GM12874 (cell line): ENCODE measurements at regions not wholly inside any gene's neighbourhood (a gene's known extent, or its start where the extent isn't known, plus 50 kb on each side); places are given as distances from the start of the nearest gene placed in this dataset.

Experiments used
- CTCF ChIP-seq: IDR thresholded peaks from 2 replicates; pipeline ENCODE4 v1.5.1; 2011; ENCODE audit warnings: low read depth, mild to moderate bottlenecking, control low read depth, low read length, moderate library complexity; ENCODE audit not compliant: insufficient read depth

- TF ChIP-seq CTCF = no peak
Observed at GRCh38 chr9:105828171-105828570, 133.8 kb downstream of the TMEM38B start.

GRCh38 chr9:105828596-105829213, 134.4 kb downstream of the TMEM38B start:
- no peak for TF ChIP-seq CTCF

DNA sequence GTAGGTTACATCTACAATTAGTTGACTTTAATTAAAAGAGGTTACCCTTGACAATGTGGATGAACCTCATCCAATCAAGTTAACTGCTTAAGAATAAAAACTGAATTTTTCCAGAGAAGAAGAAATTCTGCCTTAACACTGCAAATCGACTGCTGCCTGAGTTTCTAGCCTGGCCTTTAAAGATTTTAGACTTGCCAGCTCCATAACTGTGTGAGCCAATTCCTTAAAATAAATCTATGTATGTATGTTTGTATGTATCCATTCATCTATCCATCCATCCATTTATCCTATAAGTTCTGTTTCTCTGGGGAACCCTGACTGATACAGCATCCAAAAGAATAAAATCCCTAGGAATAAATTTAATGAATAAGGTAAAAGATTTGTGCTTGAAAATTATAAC, 136.1 kb downstream of the TMEM38B start:
- TF ChIP-seq CTCF = no peak

DNA sequence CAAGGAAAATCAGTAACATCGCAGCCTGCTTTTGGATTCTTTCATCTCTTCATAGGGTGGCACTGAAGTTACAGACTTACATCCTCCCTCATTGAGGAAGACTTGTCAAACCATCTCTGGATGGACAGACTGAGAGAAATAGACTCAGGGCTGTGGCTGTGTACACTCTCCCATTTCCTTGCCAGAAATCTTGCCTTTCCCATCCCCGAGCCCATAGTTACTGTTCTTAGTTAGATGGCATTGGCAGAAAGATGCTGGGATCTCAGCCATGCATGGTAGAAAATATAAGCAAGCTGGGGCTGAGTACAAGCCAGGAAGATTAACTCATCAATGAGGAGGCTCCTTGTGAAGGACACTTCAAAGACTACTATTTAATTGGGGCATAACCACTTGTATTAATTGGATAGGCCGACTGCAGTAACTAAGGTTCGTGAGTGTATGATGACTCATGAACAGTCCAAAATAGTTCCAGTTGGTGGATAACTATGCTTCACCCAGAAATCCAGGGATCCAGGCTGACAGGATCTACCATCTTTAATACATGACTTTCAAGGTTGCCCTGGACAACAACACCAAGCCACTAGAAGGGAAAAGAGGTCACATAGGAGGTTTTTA, 137.9 kb downstream of the TMEM38B start:
- no peak for TF ChIP-seq CTCF

DNA sequence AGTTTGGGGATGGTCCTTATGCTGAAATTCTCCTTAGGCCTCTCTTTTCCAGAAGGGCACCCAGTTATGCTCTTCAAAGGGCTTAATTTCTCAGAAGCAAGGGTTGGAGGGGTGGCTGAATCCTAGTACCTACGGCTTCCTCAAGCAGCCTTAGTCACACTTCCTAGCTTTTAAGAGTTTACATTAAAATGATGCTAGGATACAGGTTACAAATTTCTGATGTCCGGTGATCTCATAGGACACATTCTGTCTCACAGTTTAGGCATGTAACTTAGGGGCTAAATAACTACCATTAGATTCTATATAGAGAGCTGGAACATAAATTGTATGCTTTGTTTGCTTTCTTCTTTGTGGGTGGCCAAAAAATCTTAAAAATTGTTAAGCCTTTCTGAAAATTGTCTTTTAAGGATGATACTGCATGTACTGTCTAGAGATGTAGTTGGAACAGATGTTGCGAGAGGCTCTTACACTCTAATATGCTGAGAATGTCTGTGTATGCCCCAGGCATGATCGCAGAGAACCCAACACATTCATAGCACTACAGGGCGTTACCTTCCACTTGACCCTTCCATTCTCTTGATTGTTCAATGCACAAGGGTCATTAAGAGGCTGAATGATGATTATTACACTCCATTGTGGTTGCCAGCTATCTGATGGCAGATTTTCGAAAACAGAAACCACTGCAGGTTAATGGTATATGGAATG, 139.1 kb downstream of the TMEM38B start:
- TF ChIP-seq CTCF = no peak

DNA sequence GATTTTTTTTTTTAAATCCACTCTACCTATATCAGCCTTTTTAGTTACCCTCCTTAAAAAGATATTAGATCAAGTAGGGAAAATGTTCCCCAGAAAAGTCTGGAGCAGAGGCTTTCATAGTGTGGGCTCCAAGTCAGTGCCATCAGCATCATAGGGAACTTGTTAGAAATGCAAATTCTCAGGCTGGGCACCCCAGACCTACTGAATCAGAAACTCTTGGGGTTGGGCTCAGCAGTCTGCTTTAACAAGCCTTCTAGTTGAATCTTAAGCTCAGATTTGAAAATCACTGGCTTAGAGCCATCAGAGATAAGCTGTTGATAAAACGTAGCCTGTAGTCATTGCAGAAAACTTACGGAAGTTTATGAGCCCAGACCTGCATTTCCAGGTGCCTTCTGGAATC, 140.1 kb downstream of the TMEM38B start:
- TF ChIP-seq CTCF = no peak

DNA sequence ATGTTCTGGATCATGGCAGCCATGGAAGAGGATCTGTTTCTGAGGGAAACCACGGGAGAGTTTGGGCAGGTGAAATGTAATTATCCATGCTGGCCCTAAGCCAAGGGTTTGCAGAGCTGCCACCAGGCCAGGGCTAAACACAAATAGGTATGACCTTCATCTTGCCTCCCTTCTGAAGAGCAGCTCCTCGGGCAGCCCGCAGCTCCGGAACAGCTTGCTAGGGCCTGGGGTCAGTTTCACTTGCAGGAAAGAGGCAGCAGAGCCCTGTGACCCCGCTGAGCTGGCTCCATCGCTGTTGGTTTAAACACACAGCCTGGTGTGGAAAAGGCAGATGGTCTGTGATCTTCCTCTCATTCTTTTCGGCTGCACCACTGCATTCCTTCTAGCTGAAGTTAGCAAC, 141.4 kb downstream of the TMEM38B start:
- no peak for TF ChIP-seq CTCF
